Mesodermal cell (in vitro differentiated cells): ENCODE measurements at regions not wholly inside any gene's neighbourhood (a gene's known extent, or its start where the extent isn't known, plus 50 kb on each side); places are given as distances from the start of the nearest gene placed in this dataset.
"Not testable (repeated sequence)": the region's sequence is repeated elsewhere in the genome, so short reads cannot be mapped to it uniquely, and the experiment has no call there.

Experiments used
- H3K27ac ChIP-seq: 2 replicates; pipeline ENCODE4 v1.7.0; 2013; ENCODE audit warnings: mild to moderate bottlenecking, low read depth, low read length, moderate library complexity; ENCODE audit not compliant: severe bottlenecking
- H3K36me3 ChIP-seq: 2 replicates; pipeline ENCODE4 v1.7.1; 2013; ENCODE audit warnings: mild to moderate bottlenecking, low read length, moderate library complexity; ENCODE audit not compliant: control insufficient read depth, insufficient read depth
- H3K4me1 ChIP-seq: one replicate; pipeline ENCODE4 v1.7.1; 2013; ENCODE audit warnings: mild to moderate bottlenecking, low read length; ENCODE audit not compliant: insufficient read depth, control insufficient read depth, poor library complexity, severe bottlenecking
- H3K4me3 ChIP-seq: 2 replicates; pipeline ENCODE4 v1.7.0; 2013; ENCODE audit warnings: low read length, control low read depth, mild to moderate bottlenecking; ENCODE audit not compliant: insufficient read depth, poor library complexity, severe bottlenecking; ENCODE audit errors: extremely low read depth
- H3K9me3 ChIP-seq: 2 replicates; pipeline ENCODE4 v1.7.1; 2013; ENCODE audit warnings: mild to moderate bottlenecking, low read length, moderate library complexity; ENCODE audit not compliant: control insufficient read depth
- WGBS, 2 experiments: methylation state at CpG; one replicate each; pipeline ENCODE4 v1.1.5; 2013; ENCODE audit warnings: missing lambda C conversion rate in 2 of 2; ENCODE audit not compliant: insufficient coverage in 2 of 2; 5-methylcytosine and 5-hydroxymethylcytosine counted together

DNA sequence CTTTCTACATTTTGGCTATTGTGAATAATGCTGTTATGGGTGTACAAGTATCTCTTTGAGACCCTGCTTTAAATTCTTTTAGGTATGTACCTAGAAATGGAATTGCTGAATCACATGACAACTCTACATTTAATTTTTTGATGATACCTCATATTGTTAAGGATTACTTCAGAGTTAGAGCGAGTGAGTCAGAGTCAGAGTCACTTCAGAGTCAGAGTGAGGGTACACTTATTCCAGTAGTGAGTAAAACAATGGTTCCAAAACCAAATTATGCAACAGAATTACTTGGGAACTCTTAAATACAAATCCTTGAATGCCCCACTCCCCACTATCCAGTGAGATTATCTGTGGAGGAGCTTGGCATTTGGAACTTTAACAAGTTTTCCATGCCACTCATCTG, 50.3 kb upstream of the SNRK start:
- H3K36me3 ChIP-seq = no peaks in the 10 kb centered on the region
- H3K9me3 ChIP-seq = no peaks in the 10 kb centered on the region
- H3K4me1 ChIP-seq = no peaks in the 10 kb centered on the region
- no CpG with 5 or more reads among the region's 1 CpG for WGBS, 2 experiments
- H3K27ac ChIP-seq = no peak overlapping the region
- no peak overlapping the region for H3K4me3 ChIP-seq

DNA sequence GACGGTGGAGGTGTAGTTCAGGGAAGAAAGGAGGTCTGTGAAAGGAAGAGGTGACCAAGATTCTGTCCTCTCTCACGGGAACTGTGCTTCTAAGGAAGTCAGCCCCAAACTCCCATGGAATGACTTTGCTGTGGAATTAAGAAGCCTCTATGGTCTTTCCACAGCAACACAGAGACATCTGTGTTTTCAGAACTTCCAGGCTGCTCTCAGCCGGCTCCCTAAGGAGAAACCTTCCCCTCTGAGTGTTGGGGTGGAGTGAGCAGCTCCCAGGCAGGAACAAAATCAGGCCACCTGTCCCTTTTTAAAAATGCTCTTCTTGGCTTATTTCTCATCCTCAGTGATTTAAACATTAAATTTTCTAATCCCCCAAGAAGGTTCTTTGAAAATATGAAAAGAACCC, 53.3 kb upstream of the SNRK start:
- Histone ChIP-seq H3K36me3 (no peaks in the 10 kb centered on the region), H3K27ac (no peak overlapping the region), H3K9me3 (peaks cover 4% of the 10 kb centered on the region), H3K4me1 (no peaks in the 10 kb centered on the region), H3K4me3 (no peak overlapping the region)
- WGBS, 2 experiments = 80 to 87% methylated on average over 1 to 3 of the region's 3 CpGs

DNA sequence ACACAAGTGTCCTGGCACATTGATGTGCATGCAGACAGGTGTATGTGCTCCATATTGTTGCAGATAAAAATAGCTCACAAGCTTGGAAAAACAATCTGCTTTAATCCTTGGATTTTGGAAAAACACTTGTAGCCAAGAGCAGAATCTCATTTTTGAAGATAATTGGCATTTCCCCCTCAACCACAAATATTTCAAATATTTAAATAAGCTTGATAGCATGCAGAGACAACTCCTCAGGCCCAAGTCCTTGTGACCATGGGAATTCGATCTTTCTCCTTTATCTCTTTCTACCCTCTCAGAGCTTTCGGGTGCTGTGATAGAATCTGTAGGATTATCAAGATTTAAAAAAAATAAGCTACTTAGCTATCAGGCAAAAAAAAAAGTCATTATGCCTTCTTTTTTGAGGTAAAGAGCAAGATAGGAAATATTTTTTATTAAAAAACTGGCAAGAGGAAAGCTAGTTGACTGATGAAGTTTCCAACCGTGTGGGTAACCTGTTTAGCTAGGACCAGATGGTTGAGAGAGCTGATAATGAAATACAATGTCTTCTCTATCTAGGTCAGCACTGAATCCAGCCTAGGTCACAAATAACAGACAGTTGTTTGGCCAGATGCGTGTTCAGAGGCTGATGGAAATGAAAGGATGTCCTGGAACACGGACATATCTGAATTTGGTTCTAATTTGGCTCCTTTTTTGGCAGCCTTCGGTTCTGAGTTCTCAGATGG, 54.9 kb upstream of the SNRK start:
- H3K27ac ChIP-seq = no peak overlapping the region
- WGBS, 2 experiments = 84 to 92% methylated on average over 4 of the region's 6 CpGs
- peaks cover 8% of the 10 kb centered on the region for H3K9me3 ChIP-seq
- H3K36me3 ChIP-seq = no peaks in the 10 kb centered on the region
- no peaks in the 10 kb centered on the region for H3K4me1 ChIP-seq
- no peak overlapping the region for H3K4me3 ChIP-seq

DNA sequence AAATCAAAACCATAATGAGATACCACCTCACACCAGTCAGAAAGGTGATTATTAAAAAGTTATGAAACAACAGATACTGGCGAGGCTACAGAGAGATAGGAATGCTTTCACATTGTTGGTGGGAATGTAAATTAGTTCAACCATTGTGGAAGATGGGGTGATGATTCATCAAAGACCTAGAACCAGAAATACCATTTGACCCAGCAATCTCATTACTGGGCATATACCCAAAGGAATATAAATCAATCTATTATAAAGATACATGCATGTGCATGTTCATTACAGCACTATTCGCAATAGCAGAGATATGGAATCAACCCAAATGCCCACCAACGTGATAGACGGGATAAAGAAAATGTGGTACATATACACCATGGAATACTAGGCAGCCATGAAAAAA, 56.5 kb upstream of the SNRK start:
- not testable (repeated sequence) for H3K4me1 ChIP-seq, H3K9me3 ChIP-seq, H3K36me3 ChIP-seq, H3K27ac ChIP-seq, H3K4me3 ChIP-seq
- 83 to 100% methylated on average over 1 to 2 of the region's 4 CpGs for WGBS, 2 experiments

DNA sequence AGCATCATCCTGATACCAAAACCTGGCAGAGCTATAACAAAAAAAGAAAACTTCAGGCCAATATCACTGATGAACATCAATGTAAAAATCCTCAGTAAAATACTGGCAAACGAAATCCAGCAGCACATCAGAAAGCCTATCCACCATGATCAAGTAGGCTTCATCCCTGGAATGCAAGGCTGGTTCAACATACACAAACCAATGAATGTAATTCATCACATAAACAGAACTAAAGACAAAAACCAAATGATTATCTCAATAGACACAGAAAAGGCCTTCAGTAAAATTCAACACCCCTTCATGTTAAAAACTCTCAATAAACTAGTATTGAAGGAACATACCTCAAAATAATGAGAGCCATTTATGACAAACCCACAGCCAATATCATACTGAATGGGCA, 58.7 kb upstream of the SNRK start:
- H3K27ac ChIP-seq, H3K4me1 ChIP-seq, H3K4me3 ChIP-seq, H3K9me3 ChIP-seq, H3K36me3 ChIP-seq: not testable (repeated sequence)
- 78 to 83% methylated on average over 1 of the region's 1 CpG for WGBS, 2 experiments

DNA sequence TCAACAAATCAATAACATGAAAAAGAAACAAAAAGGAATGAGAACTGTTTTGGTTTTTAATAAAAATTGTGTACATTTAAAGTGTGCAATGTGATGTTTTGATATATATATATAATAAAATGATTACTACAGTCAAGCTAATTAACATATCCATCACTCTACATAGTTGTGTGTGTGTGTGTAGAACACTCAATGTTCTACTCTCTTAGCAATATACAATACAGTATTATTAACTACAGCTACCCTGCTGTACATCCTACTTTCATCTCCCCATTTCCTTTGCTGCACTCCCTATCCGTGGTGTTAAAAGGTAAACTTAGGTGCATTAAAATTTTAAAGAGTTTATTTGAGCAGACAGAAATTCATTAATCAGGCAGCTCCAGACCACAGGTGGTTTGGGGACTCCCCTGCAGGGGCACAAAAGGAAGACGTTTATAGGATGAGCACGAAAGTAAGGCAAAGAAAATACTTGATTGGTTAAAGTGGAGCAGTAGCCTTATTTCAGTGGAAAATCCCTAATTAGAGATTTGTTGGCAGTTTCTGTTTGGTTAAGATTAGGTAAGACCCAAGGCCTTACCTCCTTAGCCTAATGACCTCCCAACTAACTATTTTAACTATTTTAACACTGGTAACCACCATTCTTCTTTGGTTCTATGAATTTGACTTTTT, 61.8 kb upstream of the SNRK start:
- no peaks in the 10 kb centered on the region for H3K36me3 ChIP-seq
- WGBS, 2 experiments = 75 to 100% methylated on average over 2 to 3 of the region's 3 CpGs
- peaks cover 4% of the 10 kb centered on the region for H3K9me3 ChIP-seq
- no peak overlapping the region for H3K27ac ChIP-seq
- no peaks in the 10 kb centered on the region for H3K4me1 ChIP-seq
- H3K4me3 ChIP-seq = no peak overlapping the region

DNA sequence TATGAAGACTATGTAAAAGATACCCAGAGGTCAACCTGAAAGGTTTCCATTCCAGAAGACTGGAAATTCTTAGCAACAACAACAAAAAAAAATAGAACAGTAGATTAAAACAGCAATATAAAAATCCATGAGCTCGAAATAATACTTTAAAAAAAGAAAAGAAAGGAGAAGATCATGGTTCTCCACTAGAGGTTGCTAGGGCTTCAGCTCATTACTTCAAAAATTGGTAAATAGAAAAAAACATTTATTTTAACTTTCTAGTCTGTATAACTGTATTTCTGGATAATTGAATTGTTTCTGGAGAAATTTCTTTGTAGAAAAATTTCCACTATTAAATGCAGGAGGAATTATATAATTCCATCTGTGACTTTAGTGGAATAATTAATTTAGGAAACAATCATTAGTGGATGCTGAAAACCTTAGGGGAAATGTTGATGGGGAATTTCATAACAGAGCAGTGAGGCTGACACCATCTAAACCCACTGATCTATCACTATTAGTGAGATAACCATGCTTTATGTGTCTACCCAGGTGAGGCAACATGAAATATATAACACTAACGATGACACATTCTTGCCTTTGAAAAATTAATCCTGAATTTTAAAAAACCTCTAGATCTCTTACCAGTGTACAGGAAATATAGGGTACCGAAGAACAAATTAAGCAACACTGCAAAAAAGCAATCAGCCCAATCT, 62.5 kb upstream of the SNRK start:
- WGBS, 2 experiments = 91% methylated on average over 1 of the region's 3 CpGs; no CpG with 5 or more reads in 1 of the 2 experiments
- no peak overlapping the region for H3K4me3 ChIP-seq
- H3K27ac ChIP-seq = no peak overlapping the region
- no peaks in the 10 kb centered on the region for H3K36me3 ChIP-seq
- no peaks in the 10 kb centered on the region for H3K4me1 ChIP-seq
- H3K9me3 ChIP-seq = peaks cover 4% of the 10 kb centered on the region

DNA sequence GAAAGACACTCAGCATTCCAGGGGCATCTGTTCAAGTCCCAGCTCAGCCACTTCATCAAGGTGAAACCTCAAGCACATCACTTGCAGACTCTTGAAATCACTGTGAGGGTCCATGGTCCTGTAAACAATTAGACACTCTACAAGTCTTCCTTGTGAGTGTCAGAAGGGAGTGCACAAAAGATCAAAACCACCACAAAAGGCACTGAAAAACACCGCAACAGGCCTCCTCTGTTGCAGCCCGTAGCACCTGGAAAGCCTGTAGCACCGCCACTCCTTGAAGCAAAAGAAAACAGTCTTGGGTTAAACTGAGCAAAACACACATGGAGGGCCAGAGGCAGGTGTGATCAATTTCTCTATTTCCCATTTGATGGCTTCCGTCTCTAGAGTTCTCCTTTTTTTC, 63.8 kb upstream of the SNRK start:
- no peaks in the 10 kb centered on the region for H3K4me1 ChIP-seq
- no peaks in the 10 kb centered on the region for H3K36me3 ChIP-seq
- H3K9me3 ChIP-seq = peaks cover 4% of the 10 kb centered on the region
- WGBS, 2 experiments = 89 to 93% methylated on average over 3 to 4 of the region's 4 CpGs
- no peak overlapping the region for H3K4me3 ChIP-seq
- H3K27ac ChIP-seq = no peak overlapping the region

DNA sequence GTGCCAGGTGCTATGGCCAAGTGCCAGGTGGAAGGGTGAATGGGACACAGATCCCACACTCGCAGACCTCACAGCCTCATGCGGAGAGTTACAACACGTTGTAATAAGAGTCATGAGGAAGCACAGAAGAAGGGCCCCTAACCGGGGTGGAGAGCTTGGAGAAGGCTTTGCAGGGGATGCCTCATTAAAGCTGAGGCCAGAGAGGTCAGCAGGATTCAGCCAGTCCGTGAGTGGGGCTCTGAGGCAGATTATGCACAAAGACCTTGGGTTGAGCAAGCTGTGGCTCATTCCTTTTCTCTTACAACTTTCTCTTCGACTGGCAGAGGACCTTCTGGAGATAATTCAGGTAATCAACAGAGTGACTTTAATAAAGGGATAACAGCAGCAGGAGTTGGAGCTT, 65.3 kb upstream of the SNRK start:
- WGBS, 2 experiments = 72 to 80% methylated on average over 3 to 4 of the region's 6 CpGs
- no peaks in the 10 kb centered on the region for H3K36me3 ChIP-seq
- H3K4me3 ChIP-seq = no peak overlapping the region
- H3K4me1 ChIP-seq = no peaks in the 10 kb centered on the region
- H3K27ac ChIP-seq = no peak overlapping the region
- H3K9me3 ChIP-seq = no peaks in the 10 kb centered on the region

DNA sequence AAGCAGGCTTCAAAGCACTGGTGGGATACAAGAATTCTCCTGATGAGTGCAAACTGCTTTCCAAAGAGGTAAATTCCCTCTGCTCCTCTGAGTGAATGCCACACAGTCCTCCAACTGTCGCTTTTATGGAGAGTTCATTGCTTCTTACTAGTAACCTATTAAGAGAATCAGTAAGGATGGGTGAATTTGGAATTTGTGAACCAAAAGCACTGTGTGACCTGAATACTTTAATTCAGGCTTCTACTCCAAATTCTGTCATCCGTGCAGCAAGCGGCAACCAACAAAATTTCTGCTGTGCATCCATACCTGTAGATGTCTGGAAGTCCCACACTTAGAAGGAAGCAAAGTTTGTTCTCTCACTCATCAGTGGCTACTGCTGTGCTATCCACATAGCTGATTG, 66.7 kb upstream of the SNRK start:
- Histone ChIP-seq H3K4me1 (no peaks in the 10 kb centered on the region), H3K4me3 (no peak overlapping the region), H3K36me3 (no peaks in the 10 kb centered on the region), H3K27ac (no peak overlapping the region), H3K9me3 (no peaks in the 10 kb centered on the region)
- 85 to 100% methylated on average over 2 to 3 of the region's 3 CpGs for WGBS, 2 experiments

DNA sequence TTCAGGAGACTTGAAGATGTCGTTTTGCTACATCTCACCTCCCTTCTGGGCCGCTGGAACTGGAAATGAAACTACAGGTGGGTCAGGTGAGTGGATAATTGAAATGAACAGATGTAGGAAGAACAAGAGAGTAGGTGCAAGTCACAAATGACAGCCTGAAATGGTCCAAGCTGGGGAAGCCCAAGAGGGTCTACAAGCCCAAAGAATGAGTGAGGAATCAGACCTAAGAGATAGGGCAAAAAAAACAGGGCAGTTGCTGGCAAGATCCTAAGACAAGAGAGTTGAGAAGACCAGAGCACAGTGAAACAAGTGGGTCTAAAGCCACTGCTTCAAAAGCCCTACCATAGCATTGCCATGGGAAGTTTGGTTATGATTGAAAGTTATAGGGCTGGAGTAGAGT, 67.4 kb upstream of the SNRK start:
- Histone ChIP-seq H3K4me1 (no peaks in the 10 kb centered on the region), H3K36me3 (no peaks in the 10 kb centered on the region), H3K4me3 (no peak overlapping the region), H3K9me3 (no peaks in the 10 kb centered on the region), H3K27ac (no peak overlapping the region)
- 80% methylated on average over 1 of the region's 2 CpGs for WGBS, 2 experiments
